Brain microvascular endothelial cell (primary cell): ENCODE measurements at regions not wholly inside any gene's neighbourhood (a gene's known extent, or its start where the extent isn't known, plus 50 kb on each side); places are given as distances from the start of the nearest gene placed in this dataset.

Experiments used
- DNase-seq: peaks from one replicate; pipeline ENCODE4 v3.0.0-alpha.2; 2020
- H3K27ac ChIP-seq: fragments of 250-450 bp; sonication (Bioruptor Pico); 2 replicates; pipeline ENCODE4 v1.5.1; 2020; ENCODE audit warnings: mild to moderate bottlenecking, moderate library complexity
- H3K27me3 ChIP-seq: fragments of 250-450 bp; sonication (Bioruptor Pico); replicated peaks from 2 replicates; pipeline ENCODE4 v1.5.1; 2020; ENCODE audit warnings: mild to moderate bottlenecking
- H3K36me3 ChIP-seq: fragments of 250-450 bp; sonication (Bioruptor Pico); replicated peaks from 2 replicates; pipeline ENCODE4 v1.5.1; 2020; ENCODE audit warnings: mild to moderate bottlenecking
- H3K4me3 ChIP-seq: 2 replicates; pipeline ENCODE4 v1.5.1; 2011; ENCODE audit warnings: low read depth, mild to moderate bottlenecking, control low read depth, low read length, moderate library complexity
- in situ Hi-C: cut with HindIII; loops from 2 replicates; pipeline ENCODE4 v1.10.0; 2017; ENCODE audit warnings: low sequenced_read_pairs, low pct_ligation_motif_present
- TF ChIP-seq, protein P1 (sequence below): IDR thresholded peaks from 2 replicates; pipeline ENCODE4 v1.5.1; 2011; ENCODE audit warnings: low read depth, mild to moderate bottlenecking, moderate library complexity, low read length, control low read depth, inconsistent platforms; ENCODE audit errors: missing control alignments

DNA sequence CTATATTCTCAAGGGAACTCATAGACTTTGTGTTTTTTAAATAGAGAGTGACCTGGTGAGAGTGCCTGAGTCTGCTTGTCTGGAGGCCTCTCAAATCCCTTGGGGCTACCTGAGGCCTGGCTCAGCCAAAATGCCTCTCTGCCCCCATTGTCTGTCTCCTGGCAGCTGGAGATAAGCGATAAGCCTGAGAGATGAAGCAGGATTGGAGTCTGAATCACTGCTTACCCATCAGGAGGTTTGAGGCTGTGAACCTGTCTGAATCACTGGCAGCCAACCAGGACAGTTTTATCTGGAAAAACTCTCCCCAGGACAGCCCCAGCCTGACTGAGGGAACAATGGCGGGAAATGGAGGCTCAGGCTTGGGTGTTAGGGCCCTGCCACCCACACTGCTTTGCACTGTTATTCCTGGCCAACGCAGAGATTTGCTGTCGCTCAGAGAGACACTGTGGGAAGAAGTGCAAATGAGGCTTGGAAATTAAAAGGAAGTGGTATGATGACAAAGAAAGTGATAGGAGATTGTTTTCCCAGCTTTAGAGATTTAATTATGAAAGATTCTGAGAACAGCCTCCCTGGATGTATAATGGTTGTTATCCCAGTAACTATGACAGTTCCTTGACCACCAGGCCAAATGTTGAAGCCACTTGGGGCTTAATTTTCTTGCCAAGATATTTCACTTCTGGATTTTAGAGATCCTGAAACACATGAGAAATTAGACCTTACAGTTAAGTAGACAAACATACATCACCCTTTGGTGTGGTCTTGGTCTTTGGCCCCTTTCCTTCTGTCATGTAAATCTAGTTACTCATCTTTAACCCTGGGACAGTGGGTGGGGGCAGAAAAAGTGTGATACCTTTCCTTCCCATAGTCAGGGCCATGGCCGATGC lies 102.1 kb downstream of the RASSF10 start:
- TF ChIP-seq, protein P1, sequence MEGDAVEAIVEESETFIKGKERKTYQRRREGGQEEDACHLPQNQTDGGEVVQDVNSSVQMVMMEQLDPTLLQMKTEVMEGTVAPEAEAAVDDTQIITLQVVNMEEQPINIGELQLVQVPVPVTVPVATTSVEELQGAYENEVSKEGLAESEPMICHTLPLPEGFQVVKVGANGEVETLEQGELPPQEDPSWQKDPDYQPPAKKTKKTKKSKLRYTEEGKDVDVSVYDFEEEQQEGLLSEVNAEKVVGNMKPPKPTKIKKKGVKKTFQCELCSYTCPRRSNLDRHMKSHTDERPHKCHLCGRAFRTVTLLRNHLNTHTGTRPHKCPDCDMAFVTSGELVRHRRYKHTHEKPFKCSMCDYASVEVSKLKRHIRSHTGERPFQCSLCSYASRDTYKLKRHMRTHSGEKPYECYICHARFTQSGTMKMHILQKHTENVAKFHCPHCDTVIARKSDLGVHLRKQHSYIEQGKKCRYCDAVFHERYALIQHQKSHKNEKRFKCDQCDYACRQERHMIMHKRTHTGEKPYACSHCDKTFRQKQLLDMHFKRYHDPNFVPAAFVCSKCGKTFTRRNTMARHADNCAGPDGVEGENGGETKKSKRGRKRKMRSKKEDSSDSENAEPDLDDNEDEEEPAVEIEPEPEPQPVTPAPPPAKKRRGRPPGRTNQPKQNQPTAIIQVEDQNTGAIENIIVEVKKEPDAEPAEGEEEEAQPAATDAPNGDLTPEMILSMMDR, result no peak
- peak; percentile 56 for DNase-seq
- no peaks in the 10 kb centered on the region for H3K27me3 ChIP-seq
- in situ Hi-C loops, result no loop called here
- no peaks in the 10 kb centered on the region for H3K36me3 ChIP-seq
- H3K4me3 ChIP-seq, result no peak overlapping the region
- no peak overlapping the region for H3K27ac ChIP-seq

DNA sequence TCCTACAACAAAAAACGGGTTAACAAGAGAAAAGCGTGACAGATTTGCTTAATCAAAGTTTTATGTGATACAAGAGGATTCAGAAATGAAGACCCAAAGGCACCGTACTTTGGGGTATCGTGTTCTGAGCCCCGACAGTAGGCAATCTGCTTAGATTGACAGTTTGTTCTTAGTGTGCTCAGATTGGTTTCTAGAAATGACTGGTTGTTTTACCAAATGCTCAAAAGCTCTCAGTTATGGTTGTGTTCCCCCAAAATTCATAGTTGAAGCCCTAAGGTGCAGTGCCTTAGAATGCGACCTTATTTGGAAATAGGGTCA lies 102.7 kb downstream of the RASSF10 start:
- Histone ChIP-seq H3K4me3 (no peak overlapping the region), H3K27ac (no peak overlapping the region), H3K36me3 (no peaks in the 10 kb centered on the region), H3K27me3 (no peaks in the 10 kb centered on the region)
- TF ChIP-seq, protein P1, result no peak
- DNase-seq, result no peak
- in situ Hi-C loops, result no loop called here

DNA sequence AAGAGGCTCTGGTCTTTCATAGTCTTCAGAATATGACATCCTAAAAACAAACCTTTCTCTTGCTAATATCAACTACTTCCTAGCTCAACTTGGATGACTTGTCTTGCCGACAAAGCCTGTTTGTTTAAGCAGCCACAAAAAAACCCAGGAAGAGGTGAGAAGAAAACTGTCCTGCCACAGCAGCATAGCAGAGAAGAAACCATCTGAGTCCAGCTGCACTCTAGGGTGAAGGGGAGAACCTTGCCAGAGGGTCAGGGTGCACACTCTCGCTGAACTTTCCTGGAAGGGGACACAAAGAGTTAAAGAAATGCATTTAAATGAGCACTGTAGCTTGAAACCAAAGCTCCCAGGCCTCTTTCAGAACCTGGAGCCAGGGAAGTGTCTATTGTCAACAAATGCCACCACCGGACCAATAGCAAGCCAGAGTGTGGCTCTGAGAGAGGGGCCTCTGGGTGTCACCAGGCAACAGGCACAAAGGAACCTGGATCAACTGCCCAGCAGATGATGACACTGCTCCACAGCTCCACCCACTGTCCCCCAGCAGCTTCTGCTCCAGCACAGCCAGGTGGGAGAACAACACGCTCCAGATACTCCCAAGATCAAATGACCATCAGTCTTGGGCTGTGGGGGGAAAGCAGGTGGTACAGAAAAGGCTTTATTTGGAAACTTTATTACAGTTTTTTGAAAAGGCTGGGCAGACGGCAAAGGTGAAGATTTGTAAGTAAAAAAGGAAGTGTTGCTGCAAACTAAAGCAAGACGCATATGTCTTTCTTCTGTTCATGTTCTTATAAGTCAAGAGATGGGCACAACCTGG lies 105.7 kb downstream of the RASSF10 start:
- no peak for DNase-seq
- TF ChIP-seq, protein P1, result peak; percentile 39
- no peak overlapping the region for H3K4me3 ChIP-seq

DNA sequence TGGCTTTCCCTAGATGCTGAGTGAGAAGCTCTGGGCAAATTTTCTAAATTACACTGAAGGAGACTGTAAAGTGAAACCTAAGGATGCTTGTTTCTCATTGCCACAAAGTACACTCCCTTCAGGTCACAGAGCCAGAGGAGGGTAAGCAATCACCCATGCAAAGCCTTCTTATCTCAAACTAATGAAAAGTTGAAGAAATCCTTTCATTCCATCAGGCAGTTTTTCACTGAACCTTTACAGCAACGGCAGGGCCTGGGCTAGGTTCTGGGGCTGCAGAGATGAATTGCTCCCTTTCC lies 106.2 kb downstream of the RASSF10 start:
- in situ Hi-C loops, result no loop called here
- TF ChIP-seq, protein P1, result no peak
- no peak for DNase-seq

More for the DNA sequence above, 105.7 kb downstream of the RASSF10 start:
- Histone ChIP-seq H3K27ac (no peak overlapping the region), H3K36me3 (no peaks in the 10 kb centered on the region), H3K27me3 (no peaks in the 10 kb centered on the region)
- in situ Hi-C loops, result no loop called here

DNA sequence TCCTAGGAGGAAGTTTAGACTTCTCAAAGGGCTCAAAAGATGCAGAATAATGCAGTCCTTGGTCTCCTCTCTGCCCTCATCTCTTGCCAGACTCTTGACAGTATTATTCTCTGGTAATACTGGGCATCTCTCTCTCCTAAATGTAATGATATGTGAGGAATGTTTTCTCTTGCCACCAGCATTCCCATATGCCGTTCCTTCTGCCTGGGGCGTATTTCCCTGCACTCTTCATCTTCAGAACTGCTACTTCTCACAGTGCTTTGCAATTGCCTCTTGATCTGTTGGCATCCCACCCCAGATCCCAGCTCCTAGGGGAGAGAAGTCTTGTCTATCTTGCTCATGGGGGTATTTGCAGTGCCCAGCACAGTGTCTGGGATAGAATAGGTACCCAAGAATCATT lies 107.4 kb downstream of the RASSF10 start:
- TF ChIP-seq, protein P1, result no peak
- no peak for DNase-seq
- H3K27me3 ChIP-seq, result no peaks in the 10 kb centered on the region
- in situ Hi-C loops, result no loop called here
- H3K36me3 ChIP-seq, result no peaks in the 10 kb centered on the region
- H3K4me3 ChIP-seq, result no peak overlapping the region
- H3K27ac ChIP-seq, result no peak overlapping the region

More for the DNA sequence above, 106.2 kb downstream of the RASSF10 start:
- Histone ChIP-seq H3K36me3 (no peaks in the 10 kb centered on the region), H3K4me3 (no peak overlapping the region), H3K27ac (no peak overlapping the region), H3K27me3 (no peaks in the 10 kb centered on the region)
